IgD-negative memory B cell (primary cell): ENCODE measurements at regions not wholly inside any gene's neighbourhood (a gene's known extent, or its start where the extent isn't known, plus 50 kb on each side); places are given as distances from the start of the nearest gene placed in this dataset.
"Not testable (repeated sequence)": the region's sequence is repeated elsewhere in the genome, so short reads cannot be mapped to it uniquely, and the experiment has no call there.

Experiments used
- H3K27ac Mint-ChIP-seq, 3 donors: one replicate each; pipeline ENCODE4 v1.8.0; 2020 to 2022; ENCODE audit warnings: mild to moderate bottlenecking in 3 of 3, mixed read lengths in 3 of 3, moderate library complexity in 1 of 3
- H3K27me3 Mint-ChIP-seq: one replicate; pipeline ENCODE4 v1.8.0; 2021; ENCODE audit warnings: mixed read lengths
- H3K36me3 Mint-ChIP-seq: one replicate; pipeline ENCODE4 v1.8.0; 2020; ENCODE audit warnings: mild to moderate bottlenecking, mixed read lengths
- H3K4me1 Mint-ChIP-seq, 3 donors: one replicate each; pipeline ENCODE4 v1.8.0; 2020 to 2022; ENCODE audit warnings: mixed read lengths in 3 of 3, mild to moderate bottlenecking in 1 of 3
- H3K4me3 Mint-ChIP-seq, 4 donors: one replicate each; pipeline ENCODE4 v1.8.0; 2020 to 2022; ENCODE audit warnings: mild to moderate bottlenecking in 4 of 4, mixed read lengths in 4 of 4, moderate library complexity in 3 of 4
- H3K9me3 Mint-ChIP-seq, 3 donors: one replicate each; pipeline ENCODE4 v1.8.0; 2020 to 2021; ENCODE audit warnings: mixed read lengths in 3 of 3, mild to moderate bottlenecking in 1 of 3

DNA sequence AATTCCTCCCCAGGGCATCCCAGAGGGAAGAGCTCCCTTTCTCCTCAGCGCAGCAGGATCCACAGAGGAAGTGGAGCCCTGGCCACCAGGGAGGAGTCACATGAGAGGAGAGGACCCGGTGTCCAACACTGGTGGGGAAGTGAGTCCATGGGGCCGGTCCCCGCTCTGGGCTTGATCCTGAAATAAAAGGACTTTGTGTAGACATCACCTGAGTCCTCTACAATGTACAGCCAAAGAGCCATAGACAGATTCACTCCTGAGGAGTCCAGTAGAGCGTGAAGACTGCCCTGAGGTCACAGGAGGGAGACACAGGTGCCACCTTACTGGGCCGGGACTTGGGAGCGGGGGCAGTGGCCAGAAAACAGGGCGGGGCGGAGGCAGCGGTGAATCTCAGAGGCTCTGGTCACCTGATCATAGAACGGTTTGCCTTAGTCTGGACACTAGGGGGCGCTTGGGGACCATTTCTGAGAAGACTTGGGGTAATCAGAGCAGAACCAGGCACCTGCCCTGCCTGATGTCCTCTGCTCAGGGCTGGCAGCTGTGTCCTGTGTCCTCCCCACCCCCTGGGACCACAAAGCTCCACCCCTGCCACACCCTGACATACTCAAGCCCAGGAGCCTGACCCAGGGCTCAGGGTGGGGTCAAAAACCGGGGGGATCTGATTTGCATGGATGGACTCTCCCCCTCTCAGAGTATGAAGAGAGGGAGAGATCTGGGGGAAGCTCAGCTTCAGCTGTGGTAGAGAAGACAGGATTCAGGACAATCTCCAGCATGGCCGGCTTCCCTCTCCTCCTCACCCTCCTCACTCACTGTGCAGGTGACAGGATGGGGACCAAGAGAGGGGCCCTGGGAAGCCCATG is 112.7 kb downstream of the VPREB1 start:
- no peaks in the 10 kb centered on the region for H3K27me3 Mint-ChIP-seq
- peaks cover 0 to 6% (median 6%) of the 10 kb centered on the region in 3 donors for H3K9me3 Mint-ChIP-seq
- H3K36me3 Mint-ChIP-seq, result no peaks in the 10 kb centered on the region
- peaks cover 27 to 37% (median 36%) of the 10 kb centered on the region in 3 donors for H3K4me1 Mint-ChIP-seq
- peak overlapping the region; percentile 34 to 96 (median 72) for H3K27ac Mint-ChIP-seq
- peak overlapping the region; percentile 1 to 88 (median 80) for H3K4me3 Mint-ChIP-seq

DNA sequence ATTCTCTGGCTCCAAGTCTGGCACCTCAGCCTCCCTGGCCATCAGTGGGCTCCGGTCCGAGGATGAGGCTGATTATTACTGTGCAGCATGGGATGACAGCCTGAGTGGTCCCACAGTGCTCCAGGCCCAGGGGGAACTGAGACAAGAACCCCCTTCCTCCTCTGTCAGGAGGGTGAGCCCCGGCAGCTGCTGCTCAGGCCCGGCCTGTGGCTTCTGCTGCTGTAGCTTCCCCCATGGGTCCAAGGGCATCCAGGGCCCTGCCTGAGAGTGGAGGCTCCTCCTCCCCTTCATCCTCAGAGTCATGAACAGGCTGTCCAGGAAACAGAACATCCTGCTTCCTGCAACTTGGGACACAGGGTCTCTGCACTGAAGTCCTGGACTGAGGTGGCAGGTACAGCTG is 113.6 kb downstream of the VPREB1 start:
- Mint-ChIP-seq H3K36me3 (no peaks in the 10 kb centered on the region), H3K27me3 (no peaks in the 10 kb centered on the region), H3K27ac (peak overlapping the region; percentile 34 to 87 (median 72)), H3K9me3 (peaks cover 0 to 6% (median 6%) of the 10 kb centered on the region in 3 donors), H3K4me3 (peak overlapping the region; percentile 1 to 88 (median 80)), H3K4me1 (peaks cover 30 to 38% (median 36%) of the 10 kb centered on the region in 3 donors)

- Mint-ChIP-seq H3K27me3 (no peaks in the 10 kb centered on the region), H3K4me1 (peaks cover 31 to 36% (median 36%) of the 10 kb centered on the region in 3 donors), H3K27ac (peak overlapping the region; percentile 4 to 41 (median 34)), H3K4me3 (peak overlapping the region in 3 of 4 donors; percentile 1 to 88 (median 87)), H3K9me3 (peaks cover 0 to 6% (median 6%) of the 10 kb centered on the region in 3 donors), H3K36me3 (no peaks in the 10 kb centered on the region)
These were observed 114.1 kb downstream of the VPREB1 start for GRCh38 chr22:22358686-22359085.

DNA sequence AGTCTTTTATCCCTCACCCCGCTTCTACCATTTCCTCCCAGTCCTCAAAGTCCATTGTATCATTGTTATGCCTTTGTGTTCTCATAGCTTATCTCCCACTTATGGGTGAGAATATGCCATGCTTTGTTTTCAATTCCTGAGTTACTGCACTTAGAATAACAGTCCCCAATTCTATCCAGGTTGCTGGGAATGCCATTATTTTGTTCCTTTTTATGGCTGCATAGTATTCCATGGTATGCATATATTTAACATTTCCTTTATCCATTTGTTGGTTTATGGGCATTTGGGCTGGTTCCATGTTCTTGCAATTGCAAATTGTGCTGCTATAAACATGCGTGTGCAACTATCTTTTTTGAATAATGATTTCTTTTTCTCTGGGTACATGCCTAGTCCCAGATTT is 114.9 kb downstream of the VPREB1 start:
- Mint-ChIP-seq H3K4me1 (peaks cover 32 to 39% (median 36%) of the 10 kb centered on the region in 3 donors), H3K9me3 (peaks cover 0 to 6% (median 6%) of the 10 kb centered on the region in 3 donors), H3K36me3 (no peaks in the 10 kb centered on the region), H3K4me3 (peak overlapping the region in 2 of 4 donors; percentile 28 to 70), H3K27ac (no peak overlapping the region), H3K27me3 (no peaks in the 10 kb centered on the region)

DNA sequence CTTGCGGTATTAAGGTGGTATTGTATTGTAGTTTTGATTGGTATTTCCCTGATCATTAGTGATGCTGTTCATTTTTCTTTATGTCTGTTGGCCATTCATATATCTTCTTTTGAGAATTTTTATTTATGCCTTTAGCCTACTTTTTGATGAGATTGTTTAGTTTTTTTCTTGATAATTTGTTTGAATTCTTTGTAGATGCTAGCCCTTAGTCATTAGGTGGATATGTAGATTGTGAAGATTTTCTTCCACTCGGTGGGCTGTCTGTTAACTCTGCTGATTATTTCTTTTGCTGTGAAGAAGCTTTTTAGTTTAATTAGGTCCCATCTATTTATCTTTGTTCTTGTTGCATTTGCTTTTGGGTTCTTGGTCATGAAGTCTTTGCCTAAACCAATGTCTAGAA is 115.4 kb downstream of the VPREB1 start:
- H3K27ac Mint-ChIP-seq, result no peak overlapping the region
- H3K36me3 Mint-ChIP-seq, result peaks cover 2% of the 10 kb centered on the region
- peaks cover 0 to 6% (median 6%) of the 10 kb centered on the region in 3 donors for H3K9me3 Mint-ChIP-seq
- H3K4me3 Mint-ChIP-seq, result peak overlapping the region in 2 of 4 donors; percentile 28 to 70
- no peaks in the 10 kb centered on the region for H3K27me3 Mint-ChIP-seq
- peaks cover 32 to 42% (median 39%) of the 10 kb centered on the region in 3 donors for H3K4me1 Mint-ChIP-seq

DNA sequence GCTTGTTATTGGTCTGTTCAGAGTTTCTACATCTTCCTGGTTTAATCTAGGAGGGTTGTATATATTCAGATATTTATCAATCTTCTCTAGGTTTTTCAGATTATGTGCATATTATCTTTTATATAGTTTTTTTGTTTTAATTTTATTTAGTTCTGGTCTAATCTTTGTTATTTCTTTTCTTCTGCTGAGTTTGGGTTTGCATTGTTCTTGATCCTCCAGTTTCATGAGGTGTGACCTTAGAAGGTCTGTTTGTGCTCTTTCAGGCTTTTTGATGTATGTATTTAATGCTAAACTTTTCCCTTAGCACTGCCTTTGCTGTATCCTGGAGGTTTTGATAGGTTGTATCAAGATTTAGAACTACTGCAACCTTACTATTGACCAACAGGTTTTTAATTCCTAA is 117.7 kb downstream of the VPREB1 start:
- Mint-ChIP-seq H3K4me1 (peaks cover 34 to 53% (median 50%) of the 10 kb centered on the region in 3 donors), H3K4me3 (peak overlapping the region in 1 of 4 donors; percentile 47), H3K9me3 (peaks cover 0 to 6% (median 6%) of the 10 kb centered on the region in 3 donors), H3K27me3 (no peaks in the 10 kb centered on the region), H3K27ac (no peak overlapping the region), H3K36me3 (peaks cover 2% of the 10 kb centered on the region)

DNA sequence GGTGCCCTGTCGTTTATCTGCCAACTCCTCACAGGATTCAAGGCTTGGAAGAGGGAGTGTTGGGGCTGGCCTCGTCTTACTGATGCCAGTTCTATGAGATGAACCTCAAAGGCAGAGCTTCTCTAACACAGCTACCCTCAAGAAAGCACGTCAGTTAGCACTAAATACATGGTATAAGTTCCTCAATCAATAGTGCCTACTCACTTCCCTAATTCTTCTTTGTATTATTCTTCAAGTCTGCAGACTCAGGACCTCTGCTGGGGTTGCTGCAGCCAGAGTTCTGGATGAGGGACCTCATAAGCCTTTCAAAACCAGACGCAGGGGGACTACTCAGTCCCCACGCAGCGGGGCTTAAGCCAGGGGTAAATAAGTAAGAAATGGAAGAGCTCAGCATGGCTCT is 118.3 kb downstream of the VPREB1 start:
- no peaks in the 10 kb centered on the region for H3K27me3 Mint-ChIP-seq
- H3K27ac Mint-ChIP-seq, result peak overlapping the region in 1 of 3 donors; percentile 2
- peak overlapping the region in 3 of 4 donors; percentile 2 to 55 (median 47) for H3K4me3 Mint-ChIP-seq

GRCh38 chr22:22364207-22364606 is 119.6 kb downstream of the VPREB1 start:
- Mint-ChIP-seq H3K36me3 (peaks cover 2% of the 10 kb centered on the region), H3K9me3 (peaks cover 0 to 6% (median 6%) of the 10 kb centered on the region in 3 donors), H3K27ac (no peak overlapping the region), H3K4me1 (peaks cover 31 to 51% (median 49%) of the 10 kb centered on the region in 3 donors), H3K4me3 (no peak overlapping the region), H3K27me3 (no peaks in the 10 kb centered on the region)

More for the DNA sequence above, 118.3 kb downstream of the VPREB1 start:
- peaks cover 29 to 53% (median 51%) of the 10 kb centered on the region in 3 donors for H3K4me1 Mint-ChIP-seq
- H3K9me3 Mint-ChIP-seq, result peaks cover 0 to 6% (median 6%) of the 10 kb centered on the region in 3 donors
- H3K36me3 Mint-ChIP-seq, result peaks cover 2% of the 10 kb centered on the region

DNA sequence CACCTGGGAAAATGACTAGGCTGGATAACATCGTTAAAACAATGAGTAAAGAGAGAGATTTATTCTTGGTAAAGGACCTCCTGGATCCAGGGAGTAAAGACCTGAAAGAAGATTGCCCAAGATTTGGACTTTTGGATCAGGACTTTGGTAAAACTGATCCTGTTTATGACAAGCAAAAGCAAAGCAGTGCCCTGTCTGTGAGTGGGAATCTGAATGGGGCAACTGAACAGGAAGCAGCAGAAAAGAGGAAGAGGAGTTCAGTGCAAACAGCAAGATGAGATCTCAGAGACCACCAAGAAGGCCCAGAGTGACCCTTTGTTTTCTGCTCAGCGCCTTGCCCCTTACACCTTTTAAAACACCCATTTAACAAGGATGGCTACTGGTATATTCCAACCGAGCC is 122.0 kb downstream of the VPREB1 start:
- no peaks in the 10 kb centered on the region for H3K27me3 Mint-ChIP-seq
- H3K9me3 Mint-ChIP-seq, result no peaks in the 10 kb centered on the region
- H3K27ac Mint-ChIP-seq, result peak overlapping the region in 1 of 3 donors; percentile 0
- peak overlapping the region in 1 of 4 donors; percentile 79 for H3K4me3 Mint-ChIP-seq
- H3K36me3 Mint-ChIP-seq, result peaks cover 2% of the 10 kb centered on the region
- H3K4me1 Mint-ChIP-seq, result peaks cover 50 to 66% (median 60%) of the 10 kb centered on the region in 3 donors

GRCh38 chr22:22368516-22368915 is 123.9 kb downstream of the VPREB1 start:
- peaks cover 48 to 66% (median 60%) of the 10 kb centered on the region in 3 donors for H3K4me1 Mint-ChIP-seq
- H3K27me3 Mint-ChIP-seq, result no peaks in the 10 kb centered on the region

GRCh38 chr22:22369219-22369963 is 124.8 kb downstream of the VPREB1 start:
- not testable (repeated sequence) for H3K9me3 Mint-ChIP-seq, H3K27me3 Mint-ChIP-seq, H3K36me3 Mint-ChIP-seq
- Mint-ChIP-seq H3K4me1 (peaks cover 51 to 67% (median 65%) of the 10 kb centered on the region in 3 donors), H3K4me3 (peak overlapping the region; percentile 65 to 92 (median 78)), H3K27ac (peak overlapping the region; percentile 82 to 95 (median 85))

More at GRCh38 chr22:22368516-22368915, 123.9 kb downstream of the VPREB1 start:
- Mint-ChIP-seq H3K9me3 (peaks cover 0 to 2% (median 0%) of the 10 kb centered on the region in 3 donors), H3K4me3 (no peak overlapping the region), H3K36me3 (peaks cover 7% of the 10 kb centered on the region), H3K27ac (peak overlapping the region; percentile 19 to 85 (median 82))

DNA sequence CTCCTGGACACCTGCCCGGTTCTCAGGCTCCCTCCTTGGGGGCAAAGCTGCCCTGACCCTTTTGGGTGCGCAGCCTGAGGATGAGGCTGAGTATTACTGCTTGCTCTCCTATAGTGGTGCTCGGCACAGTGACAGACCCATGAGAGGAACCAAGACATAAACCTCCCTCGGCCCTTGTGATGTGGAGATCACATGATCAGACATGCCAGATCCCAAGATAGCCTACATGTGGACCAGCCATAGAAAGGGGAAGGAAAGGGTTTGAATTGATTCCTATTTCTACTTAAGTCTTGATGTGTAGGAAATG is 125.3 kb downstream of the VPREB1 start:
- H3K27ac Mint-ChIP-seq, result peak overlapping the region in 2 of 3 donors; percentile 82 to 95
- H3K27me3 Mint-ChIP-seq, result peaks cover 2% of the 10 kb centered on the region
- peak overlapping the region; percentile 65 to 92 (median 78) for H3K4me3 Mint-ChIP-seq
- peaks cover 0 to 2% (median 0%) of the 10 kb centered on the region in 3 donors for H3K9me3 Mint-ChIP-seq
- peaks cover 54 to 67% (median 64%) of the 10 kb centered on the region in 3 donors for H3K4me1 Mint-ChIP-seq
- peaks cover 6% of the 10 kb centered on the region for H3K36me3 Mint-ChIP-seq

DNA sequence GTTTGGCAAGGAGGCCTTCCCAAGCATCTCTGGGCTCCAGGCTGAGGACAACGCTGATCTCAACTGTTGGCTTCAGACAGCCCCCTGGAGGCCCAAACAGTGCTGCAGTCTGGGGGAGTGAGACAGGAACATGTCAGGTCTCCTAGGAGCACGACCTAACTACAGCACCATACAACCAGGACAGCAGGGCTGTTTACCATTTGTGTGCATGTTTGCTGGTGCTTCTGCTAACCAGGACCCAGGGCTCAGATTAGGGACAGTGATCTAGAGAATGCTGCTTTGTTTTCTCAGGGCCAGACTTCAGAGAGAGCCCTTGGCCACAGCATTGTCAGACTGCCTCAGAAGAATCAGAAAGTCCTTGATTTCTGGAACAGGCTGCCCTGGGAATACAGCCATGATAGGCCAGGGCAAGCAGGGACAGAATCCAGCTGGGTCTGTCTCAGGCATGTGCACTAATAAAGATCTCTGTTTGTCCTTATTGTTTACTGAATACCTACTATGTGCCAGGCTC is 126.5 kb downstream of the VPREB1 start:
- peak overlapping the region in 1 of 3 donors; percentile 59 for H3K27ac Mint-ChIP-seq
- H3K4me1 Mint-ChIP-seq, result peaks cover 63 to 71% (median 68%) of the 10 kb centered on the region in 3 donors
- peaks cover 2% of the 10 kb centered on the region for H3K27me3 Mint-ChIP-seq
- H3K9me3 Mint-ChIP-seq, result peaks cover 0 to 2% (median 0%) of the 10 kb centered on the region in 3 donors
- H3K4me3 Mint-ChIP-seq, result peak overlapping the region in 2 of 4 donors; percentile 8 to 30
- peaks cover 6% of the 10 kb centered on the region for H3K36me3 Mint-ChIP-seq

DNA sequence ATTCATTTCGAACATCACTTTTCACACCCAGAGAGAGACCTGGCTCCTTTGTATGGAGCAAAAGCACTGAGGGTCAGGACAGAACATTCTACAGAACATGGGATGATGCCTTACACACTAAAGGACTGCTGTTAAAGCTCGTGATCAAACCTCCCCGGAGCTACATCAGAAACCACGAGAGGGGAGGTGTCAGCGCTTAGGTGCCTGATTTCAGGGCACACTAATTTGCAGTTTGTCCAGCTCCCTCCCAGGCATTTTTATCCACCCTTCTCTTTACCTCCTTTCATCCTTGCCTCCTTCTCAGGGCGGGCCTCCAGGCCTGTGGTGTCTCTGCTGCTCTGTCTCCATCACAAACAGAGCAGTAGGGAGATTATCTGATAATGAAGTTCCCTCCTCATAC is 127.5 kb downstream of the VPREB1 start:
- H3K36me3 Mint-ChIP-seq, result peaks cover 6% of the 10 kb centered on the region
- H3K27me3 Mint-ChIP-seq, result peaks cover 2% of the 10 kb centered on the region
- peak overlapping the region in 1 of 3 donors; percentile 23 for H3K27ac Mint-ChIP-seq
- H3K4me1 Mint-ChIP-seq, result peaks cover 67 to 72% (median 71%) of the 10 kb centered on the region in 3 donors
- H3K9me3 Mint-ChIP-seq, result peaks cover 0 to 2% (median 0%) of the 10 kb centered on the region in 3 donors
- H3K4me3 Mint-ChIP-seq, result peak overlapping the region in 1 of 4 donors; percentile 16
